Calu3 (cell line): ENCODE measurements at regions not wholly inside any gene's neighbourhood (a gene's known extent, or its start where the extent isn't known, plus 50 kb on each side); places are given as distances from the start of the nearest gene placed in this dataset.

ENCODE experiments used
- BruUV-seq: library from RNA; stranded (reverse); fragments of 400-500 nt; replicated peaks from 2 replicates; lab custom pipeline; 2021; lab: Mats Ljungman, UMichigan
- CTCF ChIA-PET: fragments of 300-600 bp; sonication (Branson Sonifier 250); formaldehyde crosslinking; loops from one replicate; lab custom pipeline; 2022; ENCODE audit warnings: antibody characterized with exemption; lab: Charles Lee
- DNase-seq: peaks from one replicate; pipeline ENCODE4 v3.0.0; 2022
- H3K27ac Mint-ChIP-seq: one replicate; pipeline ENCODE4 v1.8.0; 2022; ENCODE audit warnings: mixed read lengths; ENCODE audit not compliant: unreplicated experiment
- H3K27me3 Mint-ChIP-seq: one replicate; pipeline ENCODE4 v1.8.0; 2022; ENCODE audit warnings: mixed read lengths; ENCODE audit not compliant: unreplicated experiment
- H3K36me3 Mint-ChIP-seq: one replicate; pipeline ENCODE4 v1.8.0; 2022; ENCODE audit warnings: mild to moderate bottlenecking, moderate library complexity, mixed read lengths; ENCODE audit not compliant: insufficient read depth, unreplicated experiment
- H3K4me1 Mint-ChIP-seq: one replicate; pipeline ENCODE4 v1.8.0; 2022; ENCODE audit warnings: mild to moderate bottlenecking, low read depth, mixed read lengths; ENCODE audit not compliant: unreplicated experiment
- H3K4me3 Mint-ChIP-seq: one replicate; pipeline ENCODE4 v1.8.0; 2022; ENCODE audit warnings: mild to moderate bottlenecking, low read depth, moderate library complexity, mixed read lengths; ENCODE audit not compliant: unreplicated experiment
- H3K9me3 Mint-ChIP-seq: one replicate; pipeline ENCODE4 v1.8.0; 2022; ENCODE audit warnings: low read depth, mixed read lengths; ENCODE audit not compliant: unreplicated experiment
- intact Hi-C: fragments of 100-400 bp; cut with micrococcal nuclease; formaldehyde crosslinking; loops from one replicate; pipeline ENCODE4 v1.10.0; 2022; ENCODE audit not compliant: unreplicated experiment
- TF ChIP-seq, protein P1 (sequence below): fragments of 200-600 bp; IDR thresholded peaks from one replicate; pipeline ENCODE4 v1.8.0; 2022; ENCODE audit warnings: antibody characterized with exemption; ENCODE audit not compliant: unreplicated experiment

DNA sequence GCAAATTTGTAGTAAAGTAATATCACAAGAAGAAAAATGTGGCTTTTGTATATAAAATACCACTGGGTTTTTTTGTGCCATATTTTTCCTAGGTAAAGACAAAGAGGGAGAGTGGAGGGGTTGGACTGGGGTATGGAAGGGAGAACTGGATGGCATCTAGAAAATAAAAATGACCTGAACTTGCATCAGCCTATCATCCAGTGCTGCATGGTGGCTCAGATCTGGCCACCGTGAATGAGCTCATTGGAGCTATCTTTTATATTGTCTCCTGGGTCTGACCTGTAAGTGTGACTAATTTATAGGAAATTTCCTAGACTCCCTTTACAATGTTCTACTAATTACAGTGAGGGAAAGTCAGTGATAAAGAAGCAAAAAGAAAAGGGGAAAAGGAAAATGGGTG lies 369.0 kb downstream of the TMEM182 start:
- no peaks in the 10 kb centered on the region for H3K36me3 Mint-ChIP-seq
- DNase-seq = no peak
- BruUV-seq = no TSS peak
- peaks cover 3% of the 10 kb centered on the region for H3K9me3 Mint-ChIP-seq
- TF ChIP-seq, protein P1, sequence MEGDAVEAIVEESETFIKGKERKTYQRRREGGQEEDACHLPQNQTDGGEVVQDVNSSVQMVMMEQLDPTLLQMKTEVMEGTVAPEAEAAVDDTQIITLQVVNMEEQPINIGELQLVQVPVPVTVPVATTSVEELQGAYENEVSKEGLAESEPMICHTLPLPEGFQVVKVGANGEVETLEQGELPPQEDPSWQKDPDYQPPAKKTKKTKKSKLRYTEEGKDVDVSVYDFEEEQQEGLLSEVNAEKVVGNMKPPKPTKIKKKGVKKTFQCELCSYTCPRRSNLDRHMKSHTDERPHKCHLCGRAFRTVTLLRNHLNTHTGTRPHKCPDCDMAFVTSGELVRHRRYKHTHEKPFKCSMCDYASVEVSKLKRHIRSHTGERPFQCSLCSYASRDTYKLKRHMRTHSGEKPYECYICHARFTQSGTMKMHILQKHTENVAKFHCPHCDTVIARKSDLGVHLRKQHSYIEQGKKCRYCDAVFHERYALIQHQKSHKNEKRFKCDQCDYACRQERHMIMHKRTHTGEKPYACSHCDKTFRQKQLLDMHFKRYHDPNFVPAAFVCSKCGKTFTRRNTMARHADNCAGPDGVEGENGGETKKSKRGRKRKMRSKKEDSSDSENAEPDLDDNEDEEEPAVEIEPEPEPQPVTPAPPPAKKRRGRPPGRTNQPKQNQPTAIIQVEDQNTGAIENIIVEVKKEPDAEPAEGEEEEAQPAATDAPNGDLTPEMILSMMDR = no peak
- H3K27me3 Mint-ChIP-seq = no peaks in the 10 kb centered on the region
- no peaks in the 10 kb centered on the region for H3K4me1 Mint-ChIP-seq
- no peak overlapping the region for H3K27ac Mint-ChIP-seq
- intact Hi-C loops = no loop called here
- CTCF ChIA-PET = no interaction called here
- H3K4me3 Mint-ChIP-seq = no peak overlapping the region

DNA sequence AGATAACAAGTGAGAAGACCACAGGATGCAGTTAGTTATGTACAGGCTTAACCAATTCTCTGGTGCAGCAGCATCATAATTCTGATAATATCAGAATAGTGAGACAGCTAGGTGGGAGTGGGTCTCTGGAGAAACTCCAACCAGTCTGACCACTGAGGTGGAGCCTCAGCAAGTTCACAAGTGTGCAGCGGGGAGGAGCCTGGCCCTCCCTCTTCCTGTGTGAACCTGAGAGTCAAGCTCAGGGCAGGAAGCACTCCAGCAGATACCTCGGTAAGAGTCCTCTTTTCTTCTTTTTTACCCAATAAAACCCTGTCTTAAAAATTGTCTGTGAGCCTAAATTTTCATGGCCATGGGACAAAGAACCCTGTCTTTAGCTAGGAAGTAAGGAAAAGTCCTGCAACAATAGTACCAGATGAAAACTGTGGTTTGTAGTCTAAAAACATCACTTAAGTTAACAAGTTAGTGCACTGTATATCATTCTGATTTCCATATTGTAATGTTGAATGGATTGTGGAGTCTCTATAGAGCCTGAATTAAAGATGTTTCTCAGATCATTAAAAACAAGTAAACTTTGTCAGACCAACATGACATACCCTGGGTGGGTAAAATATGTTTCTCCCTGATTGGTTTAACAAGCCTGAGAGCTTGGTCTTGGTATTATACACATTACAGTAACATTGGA lies 370.8 kb downstream of the TMEM182 start:
- no peak for DNase-seq
- CTCF ChIA-PET = no interaction called here
- TF ChIP-seq, protein P1 = no peak

DNA sequence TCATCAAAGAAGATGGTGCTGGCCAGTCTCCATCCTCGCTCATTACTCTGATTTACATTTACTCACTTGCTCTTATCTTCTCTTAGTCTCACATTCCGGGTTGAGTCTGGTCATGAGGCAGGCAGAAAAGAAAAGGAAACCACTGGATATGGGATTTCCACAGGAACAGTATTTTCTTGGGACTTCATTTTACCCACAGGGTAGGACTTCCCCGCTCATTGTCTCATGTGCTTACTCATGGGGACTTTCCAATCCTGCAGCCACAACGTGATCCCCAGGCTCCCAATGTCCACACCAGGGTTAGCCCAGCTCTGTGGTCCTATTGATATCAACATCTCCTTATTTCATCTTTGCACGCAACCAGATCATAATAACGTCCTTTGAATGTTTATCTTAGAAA lies 373.8 kb downstream of the TMEM182 start:
- H3K4me1 Mint-ChIP-seq = no peaks in the 10 kb centered on the region
- TF ChIP-seq, protein P1 = no peak
- no peaks in the 10 kb centered on the region for H3K27me3 Mint-ChIP-seq
- intact Hi-C loops = no loop called here
- DNase-seq = no peak
- no peak overlapping the region for H3K27ac Mint-ChIP-seq
- peaks cover 8% of the 10 kb centered on the region for H3K9me3 Mint-ChIP-seq
- CTCF ChIA-PET = no interaction called here
- H3K36me3 Mint-ChIP-seq = no peaks in the 10 kb centered on the region
- no TSS peak for BruUV-seq
- H3K4me3 Mint-ChIP-seq = no peak overlapping the region

More for the DNA sequence above, 370.8 kb downstream of the TMEM182 start:
- no peaks in the 10 kb centered on the region for H3K4me1 Mint-ChIP-seq
- H3K4me3 Mint-ChIP-seq = no peak overlapping the region
- no peaks in the 10 kb centered on the region for H3K27me3 Mint-ChIP-seq
- peaks cover 6% of the 10 kb centered on the region for H3K9me3 Mint-ChIP-seq
- no peak overlapping the region for H3K27ac Mint-ChIP-seq
- BruUV-seq = TSS peak; percentile 70
- intact Hi-C loops = no loop called here
- H3K36me3 Mint-ChIP-seq = no peaks in the 10 kb centered on the region

DNA sequence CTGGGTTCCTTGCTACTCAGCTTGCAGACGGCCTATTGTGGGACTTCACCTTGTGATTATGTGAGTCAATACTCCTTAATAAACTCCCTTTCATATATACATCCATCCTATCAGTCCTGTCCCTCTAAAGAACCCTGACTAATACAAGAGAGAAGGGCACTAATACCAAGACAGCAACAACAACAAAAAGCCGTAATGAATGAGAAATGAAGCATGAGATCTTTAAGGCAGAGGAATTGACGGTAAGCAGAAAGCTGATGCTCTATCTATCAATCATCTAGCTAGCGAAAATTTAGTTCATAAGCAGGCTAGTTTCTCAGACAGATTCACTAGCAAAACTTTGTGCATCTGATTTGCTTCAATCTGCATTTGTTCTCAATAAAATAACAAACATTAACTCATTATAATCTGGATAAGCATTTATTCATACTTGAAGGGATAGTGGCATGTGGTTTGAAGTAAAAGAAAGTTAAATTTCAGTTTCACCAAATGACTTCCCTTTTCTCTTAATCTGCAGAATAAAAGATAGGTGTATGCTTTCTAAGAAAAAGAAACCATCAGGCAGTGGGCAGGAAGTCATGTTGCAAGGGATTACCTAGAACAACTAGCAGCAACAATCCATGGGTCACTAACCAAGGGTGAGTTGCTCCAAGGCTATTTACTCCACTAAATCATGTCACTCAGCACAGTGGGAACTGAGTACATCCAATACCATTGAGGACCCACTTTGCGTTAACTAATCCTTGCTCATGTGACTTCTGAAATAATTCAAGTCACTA lies 376.5 kb downstream of the TMEM182 start:
- TF ChIP-seq, protein P1 = no peak
- Mint-ChIP-seq H3K27me3 (no peaks in the 10 kb centered on the region), H3K4me1 (no peaks in the 10 kb centered on the region), H3K4me3 (no peak overlapping the region), H3K27ac (no peak overlapping the region), H3K36me3 (no peaks in the 10 kb centered on the region), H3K9me3 (peaks cover 11% of the 10 kb centered on the region)
- CTCF ChIA-PET = no interaction called here
- BruUV-seq = no TSS peak
- intact Hi-C loops = no loop called here
- DNase-seq = no peak
